ENCODE measurements at regions not wholly inside any gene's neighbourhood (a gene's known extent, or its start where the extent isn't known, plus 50 kb on each side); places are given as distances from the start of the nearest gene placed in this dataset.

- Mint-ChIP-seq H3K27ac (no peak overlapping the region), H3K4me3 (no peak overlapping the region), H3K27me3 (no peaks in the 10 kb centered on the region), H3K4me1 (no peaks in the 10 kb centered on the region), H3K9me3 (peaks cover 6 to 26% of the 10 kb centered on the region in 2 donors)
- DNase-seq (no peak), ATAC-seq (no peak)
Observed at GRCh38 chr5:97364731-97365130, 181.7 kb upstream of the RIOK2 start.

GRCh38 chr5:97365163-97365845, 182.3 kb upstream of the RIOK2 start:
- Mint-ChIP-seq H3K27ac (no peak overlapping the region), H3K9me3 (peaks cover 6 to 27% of the 10 kb centered on the region in 2 donors), H3K4me1 (no peaks in the 10 kb centered on the region), H3K4me3 (no peak overlapping the region), H3K27me3 (no peaks in the 10 kb centered on the region)
- no peak for ATAC-seq
- no peak for DNase-seq

GRCh38 chr5:97365918-97366317, 182.9 kb upstream of the RIOK2 start:
- ATAC-seq: no peak
- no peaks in the 10 kb centered on the region for H3K27me3 Mint-ChIP-seq
- H3K9me3 Mint-ChIP-seq: peaks cover 7 to 22% of the 10 kb centered on the region in 2 donors
- no peak overlapping the region for H3K4me3 Mint-ChIP-seq
- no peak overlapping the region for H3K27ac Mint-ChIP-seq
- H3K4me1 Mint-ChIP-seq: no peaks in the 10 kb centered on the region
- DNase-seq: no peak

- Mint-ChIP-seq H3K27me3 (no peaks in the 10 kb centered on the region), H3K27ac (no peak overlapping the region), H3K9me3 (peaks cover 3 to 38% of the 10 kb centered on the region in 2 donors), H3K4me3 (no peak overlapping the region), H3K4me1 (no peaks in the 10 kb centered on the region)
- DNase-seq (no peak), ATAC-seq (no peak)
Observed at GRCh38 chr5:97375959-97376358, 192.9 kb upstream of the RIOK2 start.

GRCh38 chr5:97377582-97377981, 194.5 kb upstream of the RIOK2 start:
- DNase-seq (no peak), ATAC-seq (no peak)
- Mint-ChIP-seq H3K4me3 (no peak overlapping the region), H3K27ac (no peak overlapping the region), H3K4me1 (no peaks in the 10 kb centered on the region), H3K9me3 (peaks cover 0 to 32% of the 10 kb centered on the region in 2 donors), H3K27me3 (no peaks in the 10 kb centered on the region)

GRCh38 chr5:97383996-97384395, 200.9 kb upstream of the RIOK2 start:
- Mint-ChIP-seq H3K4me3 (no peak overlapping the region), H3K27me3 (no peaks in the 10 kb centered on the region), H3K27ac (no peak overlapping the region), H3K4me1 (no peaks in the 10 kb centered on the region), H3K9me3 (peaks cover 4 to 11% of the 10 kb centered on the region in 2 donors)
- DNase-seq (no peak), ATAC-seq (no peak)

GRCh38 chr5:97388794-97389193, 205.7 kb upstream of the RIOK2 start:
- Mint-ChIP-seq H3K27me3 (no peaks in the 10 kb centered on the region), H3K9me3 (peaks cover 3 to 6% of the 10 kb centered on the region in 2 donors)

GRCh38 chr5:97400537-97400936, 217.5 kb upstream of the RIOK2 start:
- Mint-ChIP-seq H3K27ac (no peak overlapping the region), H3K9me3 (peaks cover 0 to 5% of the 10 kb centered on the region in 2 donors), H3K4me3 (no peak overlapping the region), H3K27me3 (no peaks in the 10 kb centered on the region), H3K4me1 (no peaks in the 10 kb centered on the region)
- ATAC-seq (no peak), DNase-seq (no peak)

More at GRCh38 chr5:97388794-97389193, 205.7 kb upstream of the RIOK2 start:
- DNase-seq (no peak), ATAC-seq (no peak)
- H3K4me1 Mint-ChIP-seq: no peaks in the 10 kb centered on the region
- H3K4me3 Mint-ChIP-seq: no peak overlapping the region
- no peak overlapping the region for H3K27ac Mint-ChIP-seq

- Mint-ChIP-seq H3K9me3 (peaks cover 3 to 22% of the 10 kb centered on the region in 2 donors), H3K4me1 (no peaks in the 10 kb centered on the region), H3K27me3 (no peaks in the 10 kb centered on the region), H3K4me3 (no peak overlapping the region), H3K27ac (no peak overlapping the region)
- DNase-seq (no peak), ATAC-seq (no peak)
Observed at GRCh38 chr5:97405941-97406340, 222.9 kb upstream of the RIOK2 start.

GRCh38 chr5:97406946-97407676, 224.1 kb upstream of the RIOK2 start:
- no peaks in the 10 kb centered on the region for H3K4me1 Mint-ChIP-seq
- no peak overlapping the region for H3K27ac Mint-ChIP-seq
- ATAC-seq (peak; percentile 46), DNase-seq (no peak)
- H3K4me3 Mint-ChIP-seq: no peak overlapping the region
- H3K27me3 Mint-ChIP-seq: no peaks in the 10 kb centered on the region
- H3K9me3 Mint-ChIP-seq: peaks cover 3 to 22% of the 10 kb centered on the region in 2 donors

- H3K27me3 Mint-ChIP-seq: no peaks in the 10 kb centered on the region
- peak; percentile 37 for ATAC-seq
- no peak overlapping the region for H3K4me3 Mint-ChIP-seq
- no peak overlapping the region for H3K27ac Mint-ChIP-seq
- H3K4me1 Mint-ChIP-seq: no peaks in the 10 kb centered on the region
- H3K9me3 Mint-ChIP-seq: peaks cover 3 to 22% of the 10 kb centered on the region in 2 donors
- no peak for DNase-seq
Observed at GRCh38 chr5:97408331-97408730, 225.3 kb upstream of the RIOK2 start.

- no peak overlapping the region for H3K27ac Mint-ChIP-seq
- H3K4me1 Mint-ChIP-seq: no peaks in the 10 kb centered on the region
- H3K4me3 Mint-ChIP-seq: no peak overlapping the region
- ATAC-seq (no peak), DNase-seq (no peak)
- H3K9me3 Mint-ChIP-seq: peaks cover 0 to 4% of the 10 kb centered on the region in 2 donors
- no peaks in the 10 kb centered on the region for H3K27me3 Mint-ChIP-seq
Observed at GRCh38 chr5:97412959-97413358, 229.9 kb upstream of the RIOK2 start.

GRCh38 chr5:97417986-97418385, 234.9 kb upstream of the RIOK2 start:
- no peaks in the 10 kb centered on the region for H3K9me3 Mint-ChIP-seq
- no peak for ATAC-seq
- no peaks in the 10 kb centered on the region for H3K4me1 Mint-ChIP-seq
- H3K4me3 Mint-ChIP-seq: no peak overlapping the region
- no peak overlapping the region for H3K27ac Mint-ChIP-seq
- no peak for DNase-seq
- no peaks in the 10 kb centered on the region for H3K27me3 Mint-ChIP-seq

GRCh38 chr5:97418462-97418861, 235.4 kb upstream of the RIOK2 start:
- H3K4me1 Mint-ChIP-seq: no peaks in the 10 kb centered on the region
- ATAC-seq (no peak), DNase-seq (no peak)
- H3K27ac Mint-ChIP-seq: no peak overlapping the region
- H3K9me3 Mint-ChIP-seq: no peaks in the 10 kb centered on the region
- H3K27me3 Mint-ChIP-seq: no peaks in the 10 kb centered on the region
- H3K4me3 Mint-ChIP-seq: no peak overlapping the region

- DNase-seq (no peak), ATAC-seq (no peak)
- no peaks in the 10 kb centered on the region for H3K27me3 Mint-ChIP-seq
- no peaks in the 10 kb centered on the region for H3K4me1 Mint-ChIP-seq
- H3K27ac Mint-ChIP-seq: no peak overlapping the region
- H3K9me3 Mint-ChIP-seq: no peaks in the 10 kb centered on the region
- no peak overlapping the region for H3K4me3 Mint-ChIP-seq
Observed at GRCh38 chr5:97420646-97421045, 237.6 kb upstream of the RIOK2 start.

- Mint-ChIP-seq H3K27ac (no peak overlapping the region), H3K4me3 (no peak overlapping the region), H3K9me3 (no peaks in the 10 kb centered on the region), H3K27me3 (no peaks in the 10 kb centered on the region), H3K4me1 (no peaks in the 10 kb centered on the region)
- no peak for ATAC-seq
- DNase-seq: no peak
Observed at GRCh38 chr5:97422678-97423077, 239.6 kb upstream of the RIOK2 start.
